Parathyroid adenoma (tissue), 2 donors: ENCODE measurements at regions not wholly inside any gene's neighbourhood (a gene's known extent, or its start where the extent isn't known, plus 50 kb on each side); places are given as distances from the start of the nearest gene placed in this dataset.

Experiments used
- H2AFZ ChIP-seq: fragments of 300-600 bp; sonication (generic); one replicate; pipeline ENCODE4 v1.7.0; 2017; ENCODE audit warnings: antibody characterized with exemption, mild to moderate bottlenecking
- H3K27ac ChIP-seq: fragments of 300-600 bp; sonication (generic); one replicate; pipeline ENCODE4 v1.7.0; 2017
- H3K27me3 ChIP-seq: fragments of 300-600 bp; sonication (generic); one replicate; pipeline ENCODE4 v1.7.0; 2017; ENCODE audit warnings: low read length; ENCODE audit not compliant: control insufficient read depth, insufficient read depth
- H3K36me3 ChIP-seq: fragments of 300-600 bp; sonication (generic); one replicate; pipeline ENCODE4 v1.7.0; 2017; ENCODE audit warnings: low read length; ENCODE audit not compliant: control insufficient read depth, insufficient read depth
- H3K4me1 ChIP-seq: fragments of 300-600 bp; sonication (generic); one replicate; pipeline ENCODE4 v1.7.0; 2017; ENCODE audit warnings: control low read depth
- H3K4me2 ChIP-seq: fragments of 300-600 bp; sonication (generic); one replicate; pipeline ENCODE4 v1.7.0; 2017; ENCODE audit warnings: low read length
- H3K4me3 ChIP-seq: fragments of 300-600 bp; sonication (generic); one replicate; pipeline ENCODE4 v1.7.0; 2017; ENCODE audit warnings: low read depth, low read length
- H3K79me2 ChIP-seq: fragments of 300-600 bp; sonication (generic); one replicate; pipeline ENCODE4 v1.7.0; 2017; ENCODE audit warnings: control low read depth
- H3K9ac ChIP-seq: fragments of 300-600 bp; sonication (generic); one replicate; pipeline ENCODE4 v1.7.0; 2017; ENCODE audit warnings: mild to moderate bottlenecking
- H3K9me3 ChIP-seq: fragments of 300-600 bp; sonication (generic); one replicate; pipeline ENCODE4 v1.7.0; 2017; ENCODE audit warnings: low read length; ENCODE audit not compliant: control insufficient read depth
- TF ChIP-seq, protein P1 (sequence below): fragments of 300-600 bp; sonication (generic); IDR thresholded peaks from one replicate; pipeline ENCODE4 v1.7.0; 2017; ENCODE audit warnings: antibody characterized with exemption, mild to moderate bottlenecking
- donor health status: primary hyperparathyroidism.

DNA sequence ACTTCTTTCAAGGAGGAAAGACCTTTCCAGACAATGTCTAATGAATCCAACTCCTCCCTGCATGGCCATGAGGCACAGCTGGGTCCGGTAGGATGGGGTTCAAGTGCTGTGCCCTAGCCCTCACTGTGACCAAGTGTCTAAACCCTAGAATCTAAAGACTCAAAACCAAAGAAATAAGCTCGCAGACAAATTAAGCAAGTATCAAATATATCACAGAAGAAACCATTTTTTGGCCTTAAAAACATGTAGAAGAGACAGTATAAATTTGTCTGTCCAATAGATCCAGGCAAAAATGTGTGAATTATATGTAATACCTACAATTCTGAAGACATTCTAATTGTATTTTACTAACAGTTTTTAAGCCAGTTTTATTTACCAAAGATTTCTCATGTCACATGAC is 56.4 kb upstream of the WDR17 start:
- no peak overlapping the region for H3K4me2 ChIP-seq
- no peak overlapping the region for H2AFZ ChIP-seq
- H3K79me2 ChIP-seq: no peaks in the 10 kb centered on the region
- no peaks in the 10 kb centered on the region for H3K9me3 ChIP-seq
- TF ChIP-seq, protein P1, sequence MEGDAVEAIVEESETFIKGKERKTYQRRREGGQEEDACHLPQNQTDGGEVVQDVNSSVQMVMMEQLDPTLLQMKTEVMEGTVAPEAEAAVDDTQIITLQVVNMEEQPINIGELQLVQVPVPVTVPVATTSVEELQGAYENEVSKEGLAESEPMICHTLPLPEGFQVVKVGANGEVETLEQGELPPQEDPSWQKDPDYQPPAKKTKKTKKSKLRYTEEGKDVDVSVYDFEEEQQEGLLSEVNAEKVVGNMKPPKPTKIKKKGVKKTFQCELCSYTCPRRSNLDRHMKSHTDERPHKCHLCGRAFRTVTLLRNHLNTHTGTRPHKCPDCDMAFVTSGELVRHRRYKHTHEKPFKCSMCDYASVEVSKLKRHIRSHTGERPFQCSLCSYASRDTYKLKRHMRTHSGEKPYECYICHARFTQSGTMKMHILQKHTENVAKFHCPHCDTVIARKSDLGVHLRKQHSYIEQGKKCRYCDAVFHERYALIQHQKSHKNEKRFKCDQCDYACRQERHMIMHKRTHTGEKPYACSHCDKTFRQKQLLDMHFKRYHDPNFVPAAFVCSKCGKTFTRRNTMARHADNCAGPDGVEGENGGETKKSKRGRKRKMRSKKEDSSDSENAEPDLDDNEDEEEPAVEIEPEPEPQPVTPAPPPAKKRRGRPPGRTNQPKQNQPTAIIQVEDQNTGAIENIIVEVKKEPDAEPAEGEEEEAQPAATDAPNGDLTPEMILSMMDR: no peak
- H3K4me1 ChIP-seq: no peaks in the 10 kb centered on the region
- no peaks in the 10 kb centered on the region for H3K36me3 ChIP-seq
- no peak overlapping the region for H3K9ac ChIP-seq
- no peak overlapping the region for H3K4me3 ChIP-seq
- H3K27me3 ChIP-seq: no peaks in the 10 kb centered on the region
- H3K27ac ChIP-seq: no peak overlapping the region

DNA sequence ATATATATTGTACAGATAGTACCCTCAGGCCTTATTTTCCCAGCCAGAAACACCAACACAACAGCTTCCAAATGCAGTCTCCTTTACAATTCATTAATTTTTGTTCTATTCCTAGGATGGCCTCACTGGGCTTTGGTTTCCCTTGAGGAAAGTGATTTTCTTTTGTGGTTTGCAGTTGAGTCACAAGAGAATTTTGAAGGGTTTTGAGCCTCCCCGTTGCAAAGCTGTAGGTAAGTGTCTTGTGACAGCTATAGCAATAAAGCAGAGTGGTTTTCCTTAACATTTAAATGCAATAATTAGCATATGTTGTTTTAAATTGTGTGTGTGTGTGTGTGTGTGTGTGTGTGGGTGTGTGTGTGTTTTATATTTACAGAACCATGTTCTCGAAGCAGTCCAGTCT is 54.1 kb upstream of the WDR17 start:
- no peaks in the 10 kb centered on the region for H3K36me3 ChIP-seq
- H3K9me3 ChIP-seq: no peaks in the 10 kb centered on the region
- no peak overlapping the region for H3K4me2 ChIP-seq
- H3K9ac ChIP-seq: no peak overlapping the region
- no peak overlapping the region for H2AFZ ChIP-seq
- H3K4me3 ChIP-seq: no peak overlapping the region
- H3K27me3 ChIP-seq: no peaks in the 10 kb centered on the region
- no peaks in the 10 kb centered on the region for H3K79me2 ChIP-seq
- H3K4me1 ChIP-seq: no peaks in the 10 kb centered on the region
- H3K27ac ChIP-seq: no peak overlapping the region
- TF ChIP-seq, protein P1: no peak

DNA sequence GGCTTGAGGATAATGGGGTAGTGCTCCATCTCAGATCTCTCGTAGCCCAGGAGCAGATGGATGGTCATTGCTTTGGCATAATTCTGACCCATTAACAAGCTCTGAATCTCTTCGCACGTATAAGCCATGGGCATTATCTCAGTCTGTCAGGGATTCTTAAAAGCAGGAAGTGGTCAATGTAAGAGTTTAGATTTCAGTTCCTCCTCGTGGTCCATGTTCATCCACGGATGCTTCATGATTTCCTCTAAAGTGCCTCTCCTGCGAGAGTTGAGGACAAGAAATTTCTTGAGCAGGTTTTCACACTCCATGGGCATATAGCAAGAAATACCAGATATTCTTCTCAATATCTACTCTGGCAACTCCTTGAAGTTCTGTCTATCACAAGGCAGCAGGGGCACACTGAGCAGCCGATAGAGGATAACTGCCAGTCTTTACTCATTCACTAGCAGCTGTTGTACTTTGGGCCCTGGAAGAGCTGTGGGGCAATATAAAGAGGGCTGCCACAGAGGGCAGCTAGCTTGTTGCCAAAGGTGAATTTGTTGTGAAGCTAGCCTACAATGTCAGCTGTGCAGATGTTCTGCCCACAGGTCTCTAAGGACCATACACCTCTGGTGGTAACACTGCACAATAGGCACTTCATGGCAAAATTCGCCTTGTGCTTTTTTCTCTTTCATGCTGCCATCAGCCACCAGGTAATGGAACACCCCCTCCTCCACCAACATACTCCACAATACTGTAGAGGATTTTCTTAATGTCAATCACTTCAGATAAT is 52.0 kb upstream of the WDR17 start:
- Histone ChIP-seq H3K4me2 (no peak overlapping the region), H2AFZ (no peak overlapping the region), H3K4me1 (no peaks in the 10 kb centered on the region), H3K27ac (no peak overlapping the region), H3K79me2 (no peaks in the 10 kb centered on the region), H3K9ac (no peak overlapping the region), H3K27me3 (no peaks in the 10 kb centered on the region), H3K4me3 (no peak overlapping the region), H3K36me3 (no peaks in the 10 kb centered on the region), H3K9me3 (no peaks in the 10 kb centered on the region)
- TF ChIP-seq, protein P1: no peak

DNA sequence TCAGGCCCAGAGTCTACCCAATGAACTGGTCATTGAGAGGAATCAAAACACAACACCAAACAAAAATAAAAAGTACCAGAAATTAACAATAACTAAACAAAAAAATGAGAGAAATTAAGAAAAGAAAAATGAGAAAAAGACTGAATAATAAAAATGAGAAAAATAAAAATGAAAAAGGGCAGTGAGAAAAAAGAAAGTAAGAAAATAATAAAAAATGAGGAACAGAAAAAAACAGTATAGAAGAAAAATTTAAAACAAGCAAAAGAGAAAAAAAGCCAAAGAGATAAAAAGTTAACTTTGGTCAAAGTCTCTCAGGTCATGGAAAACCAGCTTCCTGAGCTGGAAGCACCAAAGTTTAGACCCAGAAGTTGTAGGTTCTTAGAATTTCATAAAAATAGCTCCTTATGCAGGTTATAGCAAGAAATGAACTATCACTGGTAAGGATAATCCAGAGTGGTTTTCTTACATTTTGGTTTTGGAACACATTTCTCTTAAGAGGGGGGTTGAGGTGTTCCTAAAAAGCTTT is 51.0 kb upstream of the WDR17 start:
- no peak overlapping the region for H3K4me2 ChIP-seq
- TF ChIP-seq, protein P1: no peak
- H3K4me1 ChIP-seq: no peaks in the 10 kb centered on the region
- no peaks in the 10 kb centered on the region for H3K27me3 ChIP-seq
- H3K27ac ChIP-seq: no peak overlapping the region
- H3K9me3 ChIP-seq: no peaks in the 10 kb centered on the region
- H2AFZ ChIP-seq: no peak overlapping the region
- H3K79me2 ChIP-seq: no peaks in the 10 kb centered on the region
- H3K4me3 ChIP-seq: no peak overlapping the region
- H3K9ac ChIP-seq: no peak overlapping the region
- no peaks in the 10 kb centered on the region for H3K36me3 ChIP-seq
